ENCODE measurements at regions not wholly inside any gene's neighbourhood (a gene's known extent, or its start where the extent isn't known, plus 50 kb on each side); places are given as distances from the start of the nearest gene placed in this dataset.

DNA sequence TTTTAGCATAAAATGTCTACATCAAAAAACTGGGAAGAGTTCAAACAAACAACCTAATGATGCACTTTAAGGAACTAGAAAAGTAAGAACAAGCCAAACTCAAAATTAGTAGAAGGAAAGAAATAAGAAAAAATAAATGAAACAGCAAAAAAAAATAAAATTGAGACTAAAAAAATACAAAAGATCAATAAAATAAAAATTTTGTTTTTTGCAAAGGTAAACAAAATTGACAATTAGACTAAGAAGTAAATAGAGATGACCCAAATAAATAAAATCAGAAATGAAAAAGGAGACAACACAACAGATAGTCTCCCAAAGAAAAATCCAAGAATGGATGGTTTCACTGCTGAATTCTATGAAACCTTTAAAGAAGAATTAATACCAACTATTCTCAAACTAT lies 89.6 kb upstream of the MME start:
- no peak overlapping the region for H3K27ac Mint-ChIP-seq (ENCODE audit: unreplicated experiment)
- H3K27me3 Mint-ChIP-seq (ENCODE audit: unreplicated experiment) = no peaks in the 10 kb centered on the region
- H3K36me3 Mint-ChIP-seq (ENCODE audit: unreplicated experiment) = no peaks in the 10 kb centered on the region
- no peak for DNase-seq (ENCODE audit: extremely low spot score, unreplicated experiment)
- no peak overlapping the region for H3K4me3 Mint-ChIP-seq (ENCODE audit: unreplicated experiment)
- H3K4me1 Mint-ChIP-seq (ENCODE audit: unreplicated experiment) = no peaks in the 10 kb centered on the region
- TF ChIP-seq, protein P1, sequence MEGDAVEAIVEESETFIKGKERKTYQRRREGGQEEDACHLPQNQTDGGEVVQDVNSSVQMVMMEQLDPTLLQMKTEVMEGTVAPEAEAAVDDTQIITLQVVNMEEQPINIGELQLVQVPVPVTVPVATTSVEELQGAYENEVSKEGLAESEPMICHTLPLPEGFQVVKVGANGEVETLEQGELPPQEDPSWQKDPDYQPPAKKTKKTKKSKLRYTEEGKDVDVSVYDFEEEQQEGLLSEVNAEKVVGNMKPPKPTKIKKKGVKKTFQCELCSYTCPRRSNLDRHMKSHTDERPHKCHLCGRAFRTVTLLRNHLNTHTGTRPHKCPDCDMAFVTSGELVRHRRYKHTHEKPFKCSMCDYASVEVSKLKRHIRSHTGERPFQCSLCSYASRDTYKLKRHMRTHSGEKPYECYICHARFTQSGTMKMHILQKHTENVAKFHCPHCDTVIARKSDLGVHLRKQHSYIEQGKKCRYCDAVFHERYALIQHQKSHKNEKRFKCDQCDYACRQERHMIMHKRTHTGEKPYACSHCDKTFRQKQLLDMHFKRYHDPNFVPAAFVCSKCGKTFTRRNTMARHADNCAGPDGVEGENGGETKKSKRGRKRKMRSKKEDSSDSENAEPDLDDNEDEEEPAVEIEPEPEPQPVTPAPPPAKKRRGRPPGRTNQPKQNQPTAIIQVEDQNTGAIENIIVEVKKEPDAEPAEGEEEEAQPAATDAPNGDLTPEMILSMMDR (IDR thresholded peaks at IDR 0.05) = no peak
- H3K9me3 Mint-ChIP-seq (ENCODE audit: unreplicated experiment) = peaks cover 5% of the 10 kb centered on the region

DNA sequence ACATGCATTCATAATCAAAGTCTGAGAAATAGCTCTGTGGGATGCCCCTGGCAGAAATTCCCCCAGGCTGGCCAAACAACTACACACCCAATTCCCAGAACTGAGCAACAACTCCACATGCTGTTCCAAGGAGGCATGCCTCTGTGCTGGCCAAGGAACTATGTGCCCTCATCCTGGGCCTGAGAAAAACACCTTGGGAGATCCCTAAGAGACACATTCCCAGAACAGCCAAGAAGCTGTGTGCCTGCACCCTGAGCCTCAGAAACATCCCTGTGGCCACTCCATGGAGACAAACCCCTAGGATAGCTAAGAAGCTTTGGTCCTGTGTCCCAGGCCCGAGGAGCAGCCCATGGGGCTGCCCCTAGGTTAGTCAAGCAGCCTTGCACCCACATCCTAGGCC lies 92.3 kb upstream of the MME start:
- Mint-ChIP-seq H3K4me1 (ENCODE audit: unreplicated experiment) (no peaks in the 10 kb centered on the region), H3K36me3 (ENCODE audit: unreplicated experiment) (no peaks in the 10 kb centered on the region), H3K4me3 (ENCODE audit: unreplicated experiment) (no peak overlapping the region), H3K27me3 (ENCODE audit: unreplicated experiment) (no peaks in the 10 kb centered on the region), H3K27ac (ENCODE audit: unreplicated experiment) (no peak overlapping the region), H3K9me3 (ENCODE audit: unreplicated experiment) (peaks cover 6% of the 10 kb centered on the region)
- DNase-seq (ENCODE audit: extremely low spot score, unreplicated experiment) = no peak
- TF ChIP-seq, protein P1 (IDR thresholded peaks at IDR 0.05) = no peak

DNA sequence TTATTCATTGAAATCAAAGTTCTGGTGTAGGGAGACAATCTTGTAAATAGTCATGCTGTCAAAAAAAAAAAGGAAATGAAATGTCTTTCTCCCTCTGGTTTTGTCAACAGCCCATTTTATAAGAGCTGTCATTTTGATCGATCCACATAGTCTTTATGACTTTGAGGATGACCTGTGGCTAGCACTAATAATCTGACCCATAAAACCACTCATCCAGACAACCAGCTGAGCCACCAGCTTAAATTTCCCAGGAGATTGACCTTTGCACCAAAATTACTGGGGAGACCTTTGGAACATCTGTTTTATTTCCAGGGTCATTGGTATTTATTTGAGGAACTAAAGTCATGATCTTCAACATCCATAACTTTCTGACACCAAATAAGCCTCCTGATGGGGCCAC lies 98.5 kb upstream of the MME start:
- TF ChIP-seq, protein P1 (IDR thresholded peaks at IDR 0.05) = no peak
- Mint-ChIP-seq H3K27ac (ENCODE audit: unreplicated experiment) (no peak overlapping the region), H3K4me1 (ENCODE audit: unreplicated experiment) (no peaks in the 10 kb centered on the region), H3K36me3 (ENCODE audit: unreplicated experiment) (no peaks in the 10 kb centered on the region), H3K27me3 (ENCODE audit: unreplicated experiment) (peaks cover 2% of the 10 kb centered on the region), H3K9me3 (ENCODE audit: unreplicated experiment) (peaks cover 6% of the 10 kb centered on the region), H3K4me3 (ENCODE audit: unreplicated experiment) (no peak overlapping the region)
- no peak for DNase-seq (ENCODE audit: extremely low spot score, unreplicated experiment)

DNA sequence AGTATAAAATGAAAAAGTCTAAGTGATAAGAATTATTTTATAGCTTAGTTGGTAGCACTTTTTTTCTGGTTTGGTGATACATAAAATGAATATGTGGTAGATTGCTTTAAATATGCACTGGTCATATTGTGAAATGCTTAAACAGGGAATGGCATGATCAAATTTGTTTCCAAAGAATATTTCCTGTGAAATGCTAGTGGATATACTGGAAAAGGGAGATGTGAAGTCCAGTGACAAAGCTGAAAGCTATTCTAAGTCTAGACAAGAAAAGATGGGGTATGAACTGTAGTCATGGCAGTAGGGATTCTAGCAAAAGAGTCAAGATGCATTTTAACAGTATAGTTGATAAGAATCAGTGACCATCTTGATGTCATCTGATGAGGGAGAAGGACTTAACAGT lies 98.9 kb upstream of the MME start:
- Mint-ChIP-seq H3K36me3 (ENCODE audit: unreplicated experiment) (no peaks in the 10 kb centered on the region), H3K27ac (ENCODE audit: unreplicated experiment) (no peak overlapping the region), H3K4me3 (ENCODE audit: unreplicated experiment) (no peak overlapping the region), H3K4me1 (ENCODE audit: unreplicated experiment) (no peaks in the 10 kb centered on the region), H3K27me3 (ENCODE audit: unreplicated experiment) (peaks cover 2% of the 10 kb centered on the region), H3K9me3 (ENCODE audit: unreplicated experiment) (peaks cover 6% of the 10 kb centered on the region)
- DNase-seq (ENCODE audit: extremely low spot score, unreplicated experiment) = no peak
- TF ChIP-seq, protein P1 (IDR thresholded peaks at IDR 0.05) = no peak

DNA sequence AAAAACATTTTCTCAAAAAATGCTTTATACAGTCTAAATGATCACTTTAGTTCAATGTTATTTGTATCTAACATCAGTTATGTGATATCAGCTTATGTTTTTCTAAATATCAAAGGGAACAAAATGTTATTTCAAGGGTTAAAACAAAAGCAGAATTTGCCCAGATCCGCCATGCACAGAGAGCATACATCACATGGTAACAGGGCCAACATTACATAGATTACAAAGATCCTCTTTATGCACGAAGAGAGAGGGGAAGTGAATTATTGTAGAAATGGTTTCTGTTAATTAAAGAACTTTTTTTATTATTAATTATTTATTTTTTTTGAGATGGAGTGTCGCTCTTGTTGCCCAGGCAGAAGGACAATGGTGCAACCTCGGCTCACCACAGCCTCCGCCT lies 100.8 kb upstream of the MME start:
- Mint-ChIP-seq H3K4me3 (ENCODE audit: unreplicated experiment) (no peak overlapping the region), H3K9me3 (ENCODE audit: unreplicated experiment) (no peaks in the 10 kb centered on the region), H3K27ac (ENCODE audit: unreplicated experiment) (no peak overlapping the region), H3K36me3 (ENCODE audit: unreplicated experiment) (no peaks in the 10 kb centered on the region), H3K27me3 (ENCODE audit: unreplicated experiment) (peaks cover 2% of the 10 kb centered on the region), H3K4me1 (ENCODE audit: unreplicated experiment) (no peaks in the 10 kb centered on the region)
- DNase-seq (ENCODE audit: extremely low spot score, unreplicated experiment) = no peak
- TF ChIP-seq, protein P1 (IDR thresholded peaks at IDR 0.05) = no peak
